Fibroblast of villous mesenchyme (primary cell): ENCODE measurements at regions not wholly inside any gene's neighbourhood (a gene's known extent, or its start where the extent isn't known, plus 50 kb on each side); places are given as distances from the start of the nearest gene placed in this dataset.
"Not testable (repeated sequence)": the region's sequence is repeated elsewhere in the genome, so short reads cannot be mapped to it uniquely, and the experiment has no call there.

ENCODE experiments used
- DNase-seq: peaks from one replicate; pipeline ENCODE4 v3.0.0-alpha.2; 2010; ENCODE audit warnings: low read depth
- H3K4me3 ChIP-seq: 2 replicates; pipeline ENCODE4 v1.5.1; 2011; ENCODE audit warnings: low read depth, mild to moderate bottlenecking, low read length
- CTCF ChIP-seq: IDR thresholded peaks from 2 replicates; pipeline ENCODE4 v1.5.1; 2012; ENCODE audit warnings: low read depth, mild to moderate bottlenecking, low read length; ENCODE audit not compliant: insufficient read depth

DNA sequence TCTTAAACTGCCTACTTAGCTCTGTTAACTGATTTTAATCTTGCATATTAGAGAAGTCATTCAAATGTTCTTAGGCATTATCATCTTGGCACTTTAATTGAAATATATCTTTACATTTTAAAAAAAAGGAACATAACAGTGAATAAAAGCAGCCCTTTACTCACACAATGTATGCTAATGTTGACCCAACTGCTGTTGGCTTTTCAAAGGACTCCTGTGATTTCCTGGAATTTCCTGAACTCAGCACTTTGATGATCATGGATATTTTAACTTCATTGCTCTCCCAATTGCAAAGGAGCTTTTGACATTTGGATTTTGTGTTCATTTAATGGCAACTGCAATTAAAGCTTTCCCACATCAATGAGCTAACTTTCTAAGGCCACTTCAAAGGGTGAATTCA lies 1230.3 kb downstream of the DIAPH3 start:
- H3K4me3 ChIP-seq, result no peak overlapping the region
- no peak for DNase-seq
- TF ChIP-seq CTCF, result no peak

GRCh38 chr13:58935689-58936088 lies 1228.0 kb downstream of the DIAPH3 start:
- DNase-seq, result no peak
- H3K4me3 ChIP-seq, result no peak overlapping the region
- no peak for TF ChIP-seq CTCF

GRCh38 chr13:58946274-58946673 lies 1217.5 kb downstream of the DIAPH3 start:
- no peak overlapping the region for H3K4me3 ChIP-seq
- no peak for TF ChIP-seq CTCF
- no peak for DNase-seq

GRCh38 chr13:58949646-58950045 lies 1214.1 kb downstream of the DIAPH3 start:
- DNase-seq, result no peak
- no peak for TF ChIP-seq CTCF
- H3K4me3 ChIP-seq, result no peak overlapping the region

- no peak for DNase-seq
- TF ChIP-seq CTCF, result no peak
- no peak overlapping the region for H3K4me3 ChIP-seq
Observed at GRCh38 chr13:58950911-58951310, 1212.8 kb downstream of the DIAPH3 start.

GRCh38 chr13:58953638-58954037 lies 1210.1 kb downstream of the DIAPH3 start:
- H3K4me3 ChIP-seq, result no peak overlapping the region
- DNase-seq, result no peak
- TF ChIP-seq CTCF, result no peak

GRCh38 chr13:58955546-58956385 lies 1208.0 kb downstream of the DIAPH3 start:
- TF ChIP-seq CTCF, result no peak
- no peak for DNase-seq
- H3K4me3 ChIP-seq, result no peak overlapping the region

DNA sequence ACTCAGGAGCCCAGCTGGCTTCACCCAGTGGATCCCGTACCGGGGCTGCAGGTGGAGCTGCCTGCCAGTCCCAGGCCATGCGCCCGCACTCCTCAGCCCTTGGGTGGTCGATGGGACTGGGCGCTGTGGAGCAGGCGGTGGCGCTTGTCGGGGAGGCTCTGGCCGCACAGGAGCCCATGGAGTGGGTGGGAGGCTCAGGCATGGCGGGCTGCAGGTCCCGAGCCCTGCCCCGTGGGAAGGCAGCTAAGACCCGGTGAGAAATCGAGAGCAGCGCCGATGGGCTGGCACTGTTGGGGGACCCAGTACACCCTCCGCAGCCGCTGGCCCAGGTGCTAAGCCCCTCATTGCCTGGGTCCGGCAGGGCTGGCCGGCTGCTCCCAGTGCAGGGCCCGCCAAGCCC lies 1205.6 kb downstream of the DIAPH3 start:
- H3K4me3 ChIP-seq, DNase-seq: not testable (repeated sequence)
